Loucy (cell line): ENCODE measurements at regions not wholly inside any gene's neighbourhood (a gene's known extent, or its start where the extent isn't known, plus 50 kb on each side); places are given as distances from the start of the nearest gene placed in this dataset.

Source experiments
- EZH2phosphoT487 ChIP-seq: fragments of 200-600 bp; IDR thresholded peaks from 2 replicates; pipeline ENCODE4 v1.6.1; 2018; ENCODE audit warnings: antibody characterized with exemption, mild to moderate bottlenecking, moderate library complexity, borderline replicate concordance
- TF ChIP-seq, protein P1 (sequence below): fragments of 200-600 bp; sonication (generic); conservative IDR thresholded peaks from 2 replicates; pipeline ENCODE4 v1.5.1; 2014; ENCODE audit warnings: mild to moderate bottlenecking, antibody characterized with exemption, low read length

DNA sequence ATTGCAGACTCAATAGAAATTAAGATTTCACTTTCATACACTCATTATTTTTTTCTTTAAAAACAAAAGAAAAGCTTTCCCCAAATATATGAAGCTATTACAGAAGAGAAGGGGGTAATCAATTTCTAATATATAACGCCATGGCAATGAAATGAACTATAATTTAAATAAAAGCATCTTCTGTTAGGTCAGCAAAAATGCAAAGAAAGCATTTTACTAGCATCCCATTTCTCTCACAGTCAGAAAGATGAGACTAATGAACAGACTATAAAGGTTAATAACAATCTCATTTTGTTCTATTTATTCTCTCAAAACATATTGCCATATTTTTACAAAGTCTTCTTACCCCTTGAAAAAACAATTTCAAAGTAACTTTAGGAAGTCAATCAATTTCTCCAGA lies 89.0 kb downstream of the TRIML1 start:
- TF ChIP-seq, protein P1, sequence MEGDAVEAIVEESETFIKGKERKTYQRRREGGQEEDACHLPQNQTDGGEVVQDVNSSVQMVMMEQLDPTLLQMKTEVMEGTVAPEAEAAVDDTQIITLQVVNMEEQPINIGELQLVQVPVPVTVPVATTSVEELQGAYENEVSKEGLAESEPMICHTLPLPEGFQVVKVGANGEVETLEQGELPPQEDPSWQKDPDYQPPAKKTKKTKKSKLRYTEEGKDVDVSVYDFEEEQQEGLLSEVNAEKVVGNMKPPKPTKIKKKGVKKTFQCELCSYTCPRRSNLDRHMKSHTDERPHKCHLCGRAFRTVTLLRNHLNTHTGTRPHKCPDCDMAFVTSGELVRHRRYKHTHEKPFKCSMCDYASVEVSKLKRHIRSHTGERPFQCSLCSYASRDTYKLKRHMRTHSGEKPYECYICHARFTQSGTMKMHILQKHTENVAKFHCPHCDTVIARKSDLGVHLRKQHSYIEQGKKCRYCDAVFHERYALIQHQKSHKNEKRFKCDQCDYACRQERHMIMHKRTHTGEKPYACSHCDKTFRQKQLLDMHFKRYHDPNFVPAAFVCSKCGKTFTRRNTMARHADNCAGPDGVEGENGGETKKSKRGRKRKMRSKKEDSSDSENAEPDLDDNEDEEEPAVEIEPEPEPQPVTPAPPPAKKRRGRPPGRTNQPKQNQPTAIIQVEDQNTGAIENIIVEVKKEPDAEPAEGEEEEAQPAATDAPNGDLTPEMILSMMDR, result no peak
- TF ChIP-seq EZH2phosphoT487, result no peak
